ENCODE measurements at regions not wholly inside any gene's neighbourhood (a gene's known extent, or its start where the extent isn't known, plus 50 kb on each side); places are given as distances from the start of the nearest gene placed in this dataset.

- no peaks in the 10 kb centered on the region for H3K9me3 ChIP-seq
- intact Hi-C loops (cut with DNase I): no loop called here
- no peak overlapping the region for H3K27ac ChIP-seq
- H3K27me3 ChIP-seq: no peaks in the 10 kb centered on the region
- TF ChIP-seq POLR2A (IDR thresholded peaks at IDR 0.05) (no peak), CTCF (IDR thresholded peaks at IDR 0.05) (no peak)
- no peaks in the 10 kb centered on the region for H3K36me3 ChIP-seq
- H3K4me3 ChIP-seq: no peak overlapping the region
- no peaks in the 10 kb centered on the region for H3K4me1 ChIP-seq
- 92 to 96% methylated on average over 2 of the region's 2 CpGs for WGBS, 2 donors
- no peak for DNase-seq
Measured at GRCh38 chr15:94760348-94760747, 529.0 kb downstream of the MCTP2 start.

- TF ChIP-seq CTCF (IDR thresholded peaks at IDR 0.05): no peak
- Histone ChIP-seq H3K4me3 (no peak overlapping the region), H3K9me3 (no peaks in the 10 kb centered on the region), H3K27ac (no peak overlapping the region), H3K36me3 (no peaks in the 10 kb centered on the region), H3K4me1 (no peaks in the 10 kb centered on the region), H3K27me3 (no peaks in the 10 kb centered on the region)
- WGBS, 2 donors: 67 to 90% methylated on average over 1 of the region's 1 CpG
- intact Hi-C loops (cut with DNase I): no loop called here
- DNase-seq: no peak
Measured at GRCh38 chr15:94761574-94761973, 530.2 kb downstream of the MCTP2 start.

- intact Hi-C loops (cut with DNase I): no loop called here
- Histone ChIP-seq H3K9me3 (no peaks in the 10 kb centered on the region), H3K36me3 (no peaks in the 10 kb centered on the region), H3K4me1 (no peaks in the 10 kb centered on the region), H3K4me3 (no peak overlapping the region), H3K27me3 (no peaks in the 10 kb centered on the region), H3K27ac (no peak overlapping the region)
- 76 to 79% methylated on average over 2 of the region's 2 CpGs for WGBS, 2 donors
- no peak for DNase-seq
- no peak for TF ChIP-seq CTCF (IDR thresholded peaks at IDR 0.05)
- no peak for TF ChIP-seq POLR2A (IDR thresholded peaks at IDR 0.05)
Measured at GRCh38 chr15:94769089-94769488, 537.7 kb downstream of the MCTP2 start.

GRCh38 chr15:94770199-94770598, 538.8 kb downstream of the MCTP2 start:
- no peak overlapping the region for H3K4me3 ChIP-seq
- TF ChIP-seq CTCF (IDR thresholded peaks at IDR 0.05): no peak
- TF ChIP-seq POLR2A (IDR thresholded peaks at IDR 0.05): no peak
- WGBS, 2 donors: 90 to 92% methylated on average over 10 of the region's 10 CpGs
- H3K4me1 ChIP-seq: no peaks in the 10 kb centered on the region
- no peak overlapping the region for H3K27ac ChIP-seq
- no peaks in the 10 kb centered on the region for H3K27me3 ChIP-seq
- no peaks in the 10 kb centered on the region for H3K36me3 ChIP-seq
- H3K9me3 ChIP-seq: no peaks in the 10 kb centered on the region
- no peak for DNase-seq
- intact Hi-C loops (cut with DNase I): no loop called here

GRCh38 chr15:94777037-94777436, 545.7 kb downstream of the MCTP2 start:
- Histone ChIP-seq H3K9me3 (no peaks in the 10 kb centered on the region), H3K27me3 (no peaks in the 10 kb centered on the region), H3K36me3 (no peaks in the 10 kb centered on the region), H3K4me3 (no peak overlapping the region), H3K27ac (no peak overlapping the region), H3K4me1 (no peaks in the 10 kb centered on the region)
- WGBS, 2 donors: 41 to 58% methylated on average over 1 of the region's 1 CpG
- no peak for DNase-seq
- TF ChIP-seq CTCF (IDR thresholded peaks at IDR 0.05) (no peak), POLR2A (IDR thresholded peaks at IDR 0.05) (no peak)
- intact Hi-C loops (cut with DNase I): no loop called here
